Ascending aorta (tissue), 2 donors: ENCODE measurements at regions not wholly inside any gene's neighbourhood (a gene's known extent, or its start where the extent isn't known, plus 50 kb on each side); places are given as distances from the start of the nearest gene placed in this dataset.

Source experiments
- DNase-seq, 2 donors: peaks; one replicate each; pipeline ENCODE4 v3.0.0-alpha.2; 2019; ENCODE audit warnings: low spot score in 2 of 2
- H3K27ac ChIP-seq, 2 donors: fragments of 200-600 bp; sonication (generic); one replicate each; pipeline ENCODE4 v1.5.1; 2016 to 2017; ENCODE audit warnings: mild to moderate bottlenecking in 1 of 2
- H3K27me3 ChIP-seq: fragments of 200-600 bp; sonication (generic); one replicate; pipeline ENCODE4 v1.5.1; 2017
- H3K36me3 ChIP-seq, 2 donors: fragments of 200-600 bp; sonication (generic); one replicate each; pipeline ENCODE4 v1.5.1; 2016
- H3K4me1 ChIP-seq, 2 donors: fragments of 200-600 bp; sonication (generic); one replicate each; pipeline ENCODE4 v1.5.1; 2016 to 2017; ENCODE audit warnings: mild to moderate bottlenecking in 1 of 2
- H3K4me3 ChIP-seq, 2 donors: fragments of 200-600 bp; sonication (generic); one replicate each; pipeline ENCODE4 v1.5.1; 2016 to 2017; ENCODE audit warnings: mild to moderate bottlenecking in 1 of 2
- H3K9me3 ChIP-seq, 2 donors: fragments of 200-600 bp; sonication (generic); one replicate each; pipeline ENCODE4 v1.5.1; 2016
- CTCF ChIP-seq, 3 experiments: fragments of 200-600 bp in 2 of 3; fragments of 450-650 bp in 1 of 3; sonication (generic) in 2 of 3; IDR thresholded peaks; one replicate each; pipeline ENCODE4 v1.5.1; 2016 to 2019; ENCODE audit warnings: antibody characterized with exemption in 3 of 3, mild to moderate bottlenecking in 1 of 3, moderate library complexity in 1 of 3
- intact Hi-C: fragments of 100-400 bp; cut with DNase I; formaldehyde crosslinking; loops from one replicate; pipeline ENCODE4 v1.15.1; 2023

- intact Hi-C loops, result no loop called here
- Histone ChIP-seq H3K9me3 (no peaks in the 10 kb centered on the region), H3K4me3 (no peak overlapping the region), H3K4me1 (no peaks in the 10 kb centered on the region), H3K27me3 (no peaks in the 10 kb centered on the region), H3K27ac (no peak overlapping the region), H3K36me3 (no peaks in the 10 kb centered on the region)
- no peak for DNase-seq
- no peak for TF ChIP-seq CTCF (IDR thresholded peaks at IDR 0.05)
These were observed 64.6 kb upstream of the CAST start for GRCh38 chr5:96597438-96598020.

- TF ChIP-seq CTCF (IDR thresholded peaks at IDR 0.05), result no peak
- H3K27ac ChIP-seq, result no peak overlapping the region
- H3K4me1 ChIP-seq, result no peaks in the 10 kb centered on the region
- no peak for DNase-seq
- peak overlapping the region in 1 of 2 donors; percentile 29 for H3K4me3 ChIP-seq
- H3K36me3 ChIP-seq, result no peaks in the 10 kb centered on the region
- no peaks in the 10 kb centered on the region for H3K9me3 ChIP-seq
- H3K27me3 ChIP-seq, result no peaks in the 10 kb centered on the region
- intact Hi-C loops, result loop anchor here (1.0 to 5.0 kb wide), 3 partner anchors 194 to 744 kb away; no protein-coding TSS in a partner anchor
These were observed 61.0 kb upstream of the CAST start for GRCh38 chr5:96601200-96601599.

GRCh38 chr5:96601715-96602244 lies 60.4 kb upstream of the CAST start:
- H3K4me1 ChIP-seq, result no peaks in the 10 kb centered on the region
- H3K36me3 ChIP-seq, result no peaks in the 10 kb centered on the region
- no peaks in the 10 kb centered on the region for H3K27me3 ChIP-seq
- no peak overlapping the region for H3K27ac ChIP-seq
- no peaks in the 10 kb centered on the region for H3K9me3 ChIP-seq
- TF ChIP-seq CTCF (IDR thresholded peaks at IDR 0.05), result peak; percentile 75 to 86 (median 85)
- no peak for DNase-seq
- H3K4me3 ChIP-seq, result peak overlapping the region in 1 of 2 donors; percentile 29
- intact Hi-C loops, result loop anchor here (1.0 to 5.0 kb wide), 3 partner anchors 194 to 744 kb away; no protein-coding TSS in a partner anchor

- H3K4me3 ChIP-seq, result no peak overlapping the region
- H3K27me3 ChIP-seq, result no peaks in the 10 kb centered on the region
- no peak for TF ChIP-seq CTCF (IDR thresholded peaks at IDR 0.05)
- H3K27ac ChIP-seq, result no peak overlapping the region
- intact Hi-C loops, result loop anchor here (5.0 kb wide), 2 partner anchors 195 to 745 kb away; no protein-coding TSS in a partner anchor
- no peaks in the 10 kb centered on the region for H3K36me3 ChIP-seq
- no peak for DNase-seq
- no peaks in the 10 kb centered on the region for H3K9me3 ChIP-seq
- H3K4me1 ChIP-seq, result no peaks in the 10 kb centered on the region
These were observed 59.4 kb upstream of the CAST start for GRCh38 chr5:96602776-96603175.

GRCh38 chr5:96605144-96605837 lies 56.9 kb upstream of the CAST start:
- Histone ChIP-seq H3K9me3 (no peaks in the 10 kb centered on the region), H3K27ac (no peak overlapping the region), H3K4me1 (no peaks in the 10 kb centered on the region), H3K36me3 (no peaks in the 10 kb centered on the region), H3K27me3 (no peaks in the 10 kb centered on the region), H3K4me3 (no peak overlapping the region)
- no peak for TF ChIP-seq CTCF (IDR thresholded peaks at IDR 0.05)
- intact Hi-C loops, result no loop called here
- DNase-seq, result no peak
